Fibroblast of skin of back (primary cell): ENCODE measurements at regions not wholly inside any gene's neighbourhood (a gene's known extent, or its start where the extent isn't known, plus 50 kb on each side); places are given as distances from the start of the nearest gene placed in this dataset.
"Not testable (repeated sequence)": the region's sequence is repeated elsewhere in the genome, so short reads cannot be mapped to it uniquely, and the experiment has no call there.

ENCODE experiments used
- DNase-seq: peaks from one replicate; pipeline ENCODE4 v3.0.0-alpha.2; 2013

DNA sequence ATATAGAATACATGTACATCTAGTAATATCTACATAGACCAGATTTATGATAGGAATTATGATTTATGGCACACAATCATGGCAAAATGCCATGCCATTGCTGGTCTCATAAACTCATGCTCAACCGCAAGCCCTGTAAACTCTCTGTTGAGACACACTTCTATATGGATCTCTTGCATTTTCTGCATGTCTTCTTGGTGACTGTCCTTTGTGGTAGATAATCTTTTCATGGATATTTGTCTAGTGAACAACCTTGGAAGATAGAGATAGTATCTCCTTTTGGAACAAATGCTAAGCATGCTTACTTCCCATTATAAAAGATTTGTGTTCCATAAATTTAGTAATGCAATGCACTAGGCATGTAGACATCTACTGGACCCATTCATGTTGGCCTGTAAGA lies 328.0 kb downstream of the NAF1 start:
- no peak for DNase-seq

DNA sequence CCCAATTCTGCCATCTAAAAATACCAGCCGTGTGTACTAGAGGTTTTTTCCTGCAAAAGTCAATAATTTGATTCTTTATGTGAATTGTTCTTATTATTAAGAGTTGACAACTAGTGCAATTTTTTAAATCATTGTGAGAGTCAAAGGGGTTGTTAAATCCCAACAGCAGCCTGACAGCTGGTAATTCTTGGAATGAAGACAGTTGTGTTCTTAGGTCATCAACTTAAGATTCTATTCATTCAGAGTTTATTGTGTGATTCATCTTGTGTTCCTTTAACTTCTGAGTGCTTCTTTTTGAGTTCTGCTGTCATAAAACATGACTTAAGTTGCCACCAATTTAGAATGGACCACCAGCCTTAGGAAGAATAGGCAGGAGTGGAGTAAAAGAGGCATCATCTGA lies 329.0 kb downstream of the NAF1 start:
- no peak for DNase-seq

DNA sequence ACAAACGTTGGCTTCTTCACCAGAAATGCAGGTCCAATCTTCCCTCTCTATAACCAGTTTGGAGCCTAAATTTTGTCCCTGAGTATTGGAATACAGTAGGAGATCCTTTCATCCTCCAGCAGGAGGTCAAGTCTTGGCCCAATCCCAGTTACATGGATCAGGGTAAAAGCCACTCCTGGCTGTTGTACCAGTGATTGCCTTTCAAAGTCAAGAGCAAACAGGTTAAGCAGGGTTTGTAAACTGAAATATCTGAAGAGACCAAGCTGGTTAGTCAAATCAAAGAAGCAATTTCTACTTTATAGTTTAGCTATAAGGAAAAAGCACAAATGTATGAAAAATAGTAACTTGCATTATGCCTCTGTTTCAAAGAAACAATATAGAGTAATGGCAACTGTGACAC lies 329.4 kb downstream of the NAF1 start:
- DNase-seq: no peak

DNA sequence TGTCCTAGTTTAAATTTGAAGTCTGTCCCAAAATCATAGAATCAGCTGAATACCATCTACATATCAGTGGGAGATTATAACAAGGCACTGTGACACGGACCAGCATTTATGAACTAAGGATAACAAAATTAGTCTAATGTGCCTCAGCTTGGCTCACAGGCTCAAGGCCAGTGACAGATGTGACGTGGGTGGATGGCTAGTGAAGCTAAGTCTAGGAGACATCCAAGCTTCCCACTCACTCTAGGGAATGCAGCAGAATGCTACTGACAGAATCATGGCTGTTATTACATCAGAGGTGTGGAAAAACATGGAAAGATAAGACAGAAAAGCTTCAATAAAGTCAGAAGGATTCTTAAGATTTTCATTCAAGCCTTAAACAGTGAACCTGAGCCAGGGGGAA lies 329.9 kb downstream of the NAF1 start:
- no peak for DNase-seq

DNA sequence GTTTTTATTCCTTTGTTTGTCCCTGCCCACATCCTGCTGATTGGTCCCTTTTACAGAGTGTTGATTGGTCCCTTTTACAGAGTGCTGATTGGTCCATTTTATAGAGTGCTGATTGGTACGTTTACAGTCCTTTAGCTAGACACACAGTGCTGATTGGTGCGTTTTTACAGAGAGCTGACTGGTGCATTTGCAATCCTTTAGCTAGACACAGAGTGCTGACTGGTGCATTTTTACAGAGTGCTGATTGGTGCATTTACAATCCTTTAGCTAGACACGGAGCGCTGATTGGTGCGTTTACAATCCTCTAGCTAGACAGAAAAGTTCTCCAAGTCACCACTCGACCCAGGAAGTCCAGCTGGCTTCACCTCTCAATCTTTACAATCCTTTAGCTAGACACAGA lies 330.4 kb downstream of the NAF1 start:
- not testable (repeated sequence) for DNase-seq

DNA sequence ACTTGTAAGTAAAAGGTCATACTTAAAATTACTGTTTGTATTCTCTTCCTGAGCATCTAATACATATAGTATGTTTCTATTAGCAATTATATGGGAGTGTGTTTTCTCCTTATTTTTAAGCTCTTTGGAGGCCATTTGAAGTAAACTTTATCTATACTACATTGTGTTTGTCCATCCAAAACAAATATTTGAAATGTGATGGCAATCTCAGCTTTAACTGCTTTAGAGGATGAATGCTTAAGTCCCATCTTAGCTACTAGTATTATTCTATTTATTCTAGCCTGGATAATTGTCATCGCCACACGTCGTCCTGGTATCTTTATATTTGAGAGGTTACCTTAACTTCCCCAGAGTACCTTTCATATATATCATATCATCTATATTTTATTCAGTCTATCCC lies 335.8 kb downstream of the NAF1 start:
- DNase-seq: no peak

DNA sequence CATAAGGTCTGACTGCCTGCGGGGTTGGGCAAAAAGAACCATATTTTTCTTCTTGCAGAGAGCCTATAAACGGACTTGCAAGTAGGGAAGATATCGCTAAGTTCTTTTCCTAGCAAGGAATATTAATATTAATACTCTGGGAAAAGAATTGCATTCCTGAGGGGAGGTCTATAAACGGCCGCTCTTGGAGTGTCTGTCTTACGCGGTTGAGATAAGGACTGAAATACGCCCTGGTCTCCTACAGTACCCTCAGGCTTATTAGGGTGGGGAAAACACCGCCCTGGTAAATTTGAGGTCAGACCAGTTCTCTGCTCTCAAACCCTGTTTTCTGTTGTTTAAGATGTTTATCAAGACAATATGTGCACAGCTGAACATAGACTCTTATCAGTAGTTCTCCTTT lies 349.3 kb downstream of the NAF1 start:
- not testable (repeated sequence) for DNase-seq

DNA sequence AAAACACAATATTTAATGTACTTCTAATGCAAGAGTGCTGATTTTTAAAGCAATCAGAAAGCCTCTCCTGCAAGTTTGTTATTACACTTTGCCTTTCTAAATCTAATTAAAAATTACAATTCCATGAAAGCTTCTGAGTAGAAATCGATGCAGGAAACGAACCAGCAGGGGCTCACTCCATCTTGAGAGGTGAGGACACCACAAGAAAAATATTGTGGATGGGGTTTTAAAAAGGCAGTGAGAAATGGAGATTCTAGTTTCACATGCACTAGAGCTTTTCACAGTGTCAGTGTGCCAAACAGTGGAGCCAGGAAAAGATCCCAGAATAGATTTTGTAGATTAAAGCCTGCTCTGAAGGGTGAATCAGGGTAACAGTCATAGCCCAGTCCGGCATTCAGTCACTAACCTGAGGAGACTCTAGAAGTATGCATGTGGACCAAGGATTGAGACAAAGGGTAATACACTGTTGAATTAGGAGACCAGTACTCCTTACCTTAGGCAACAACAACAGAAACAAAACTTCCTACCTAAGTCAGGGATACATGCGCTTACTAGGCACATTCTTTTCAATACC lies 362.3 kb downstream of the NAF1 start:
- DNase-seq: no peak

DNA sequence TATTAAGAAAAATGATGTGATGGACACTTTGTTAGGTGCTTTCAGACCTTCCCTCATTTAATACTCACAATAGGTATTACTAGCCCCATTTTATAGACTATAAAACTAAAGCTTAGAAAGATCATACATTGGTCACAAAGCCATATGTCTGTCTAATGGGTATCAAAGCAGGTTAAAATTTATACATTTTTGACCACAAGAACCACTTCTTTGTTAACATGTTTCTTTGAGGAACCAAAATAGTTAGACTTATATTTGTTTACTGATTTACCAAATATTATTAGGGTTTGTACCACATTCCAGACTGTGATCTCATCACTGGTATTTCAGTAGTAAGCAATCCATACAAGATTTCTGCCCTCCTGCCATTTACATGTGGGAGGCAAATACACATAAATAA lies 363.3 kb downstream of the NAF1 start:
- DNase-seq: no peak

DNA sequence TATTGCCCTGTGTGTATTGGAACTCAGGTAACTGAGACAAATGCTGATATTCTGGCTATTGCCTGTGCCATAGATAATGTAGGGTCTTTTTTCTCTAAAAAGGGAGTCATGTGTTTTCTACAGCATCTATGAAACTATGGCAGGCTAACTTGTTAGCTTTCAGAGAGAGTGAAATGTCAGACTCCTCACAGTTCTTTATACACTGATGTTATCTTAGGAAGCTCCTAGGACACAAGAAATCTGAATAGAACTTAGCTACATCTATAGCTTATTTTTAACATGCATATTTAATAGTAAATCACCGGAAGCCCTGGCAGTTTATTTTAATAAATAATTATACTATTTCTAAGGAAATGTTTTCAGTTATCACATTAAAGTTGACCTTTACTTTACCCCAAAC lies 369.6 kb downstream of the NAF1 start:
- no peak for DNase-seq

DNA sequence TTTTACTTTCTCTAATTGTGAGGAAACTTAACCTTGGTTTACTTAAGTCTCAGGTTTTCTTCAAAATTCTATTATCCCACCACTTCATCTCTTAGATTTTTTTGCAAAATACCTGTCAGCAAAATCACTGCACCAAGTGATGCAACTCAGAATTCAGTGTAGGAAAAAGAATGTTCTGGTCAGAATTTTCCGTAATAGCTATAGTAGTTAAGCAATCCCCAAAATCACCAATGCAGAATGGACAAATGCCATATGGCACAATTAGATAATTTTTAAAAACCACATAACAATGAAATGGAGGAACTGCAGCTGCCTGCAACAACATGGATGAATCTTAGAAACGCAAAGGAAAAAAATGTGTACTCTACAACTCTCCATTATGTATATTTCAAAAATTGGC lies 373.1 kb downstream of the NAF1 start:
- DNase-seq: no peak

DNA sequence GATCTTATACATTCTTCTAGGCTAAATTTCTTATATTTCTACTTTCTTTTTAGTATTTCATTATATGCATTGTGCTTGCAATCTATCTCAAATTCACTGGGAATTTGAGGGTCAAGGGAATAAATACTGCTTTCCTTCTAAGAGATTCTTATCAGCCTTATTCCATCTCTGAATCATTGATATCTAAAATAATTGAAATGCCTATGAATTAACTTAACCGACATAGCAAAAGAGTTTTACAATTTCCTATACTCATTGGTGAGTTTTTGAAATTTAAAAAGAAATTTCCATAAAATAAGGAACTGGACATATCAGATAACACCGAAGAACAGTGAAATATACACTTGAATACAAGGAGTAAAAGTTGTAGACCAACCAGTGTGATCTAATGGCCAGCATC lies 373.7 kb downstream of the NAF1 start:
- no peak for DNase-seq

DNA sequence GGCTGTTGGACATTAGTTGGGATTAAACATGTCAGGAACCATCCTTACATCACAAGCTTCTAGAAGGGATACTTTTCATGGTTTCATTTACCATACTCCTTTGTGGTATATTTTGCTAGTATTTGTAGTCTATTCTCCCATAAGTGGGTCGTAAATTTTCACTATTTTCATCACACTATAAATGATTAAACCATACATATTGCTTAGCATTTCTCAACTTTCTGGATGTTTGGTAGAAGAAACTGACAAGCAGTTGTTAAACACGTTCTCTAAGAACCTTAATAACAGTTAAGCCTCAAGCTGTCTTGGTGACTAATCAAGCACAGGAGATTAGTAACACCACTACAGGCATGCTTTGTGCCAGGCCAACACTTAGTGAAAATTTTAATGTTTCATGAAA lies 375.5 kb downstream of the NAF1 start:
- peak; percentile 1 for DNase-seq

DNA sequence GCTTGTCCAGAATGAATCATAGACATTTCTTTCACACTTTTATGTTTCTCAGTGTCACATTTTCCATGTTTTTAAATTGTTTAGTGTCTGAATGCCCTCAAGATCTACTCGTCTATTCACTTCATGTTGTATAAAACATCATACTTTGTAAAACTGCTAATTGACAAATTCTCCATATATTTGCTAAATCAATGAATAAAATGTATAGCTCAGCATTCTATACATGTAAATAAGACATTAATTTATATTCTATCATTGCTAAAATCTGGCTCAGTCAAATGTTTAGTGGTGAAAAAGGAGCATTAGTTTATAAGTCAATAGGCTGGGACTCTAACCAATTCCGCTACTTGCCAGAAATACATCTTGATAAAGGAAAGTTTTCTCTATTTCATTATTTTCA lies 379.6 kb downstream of the NAF1 start:
- DNase-seq: no peak

DNA sequence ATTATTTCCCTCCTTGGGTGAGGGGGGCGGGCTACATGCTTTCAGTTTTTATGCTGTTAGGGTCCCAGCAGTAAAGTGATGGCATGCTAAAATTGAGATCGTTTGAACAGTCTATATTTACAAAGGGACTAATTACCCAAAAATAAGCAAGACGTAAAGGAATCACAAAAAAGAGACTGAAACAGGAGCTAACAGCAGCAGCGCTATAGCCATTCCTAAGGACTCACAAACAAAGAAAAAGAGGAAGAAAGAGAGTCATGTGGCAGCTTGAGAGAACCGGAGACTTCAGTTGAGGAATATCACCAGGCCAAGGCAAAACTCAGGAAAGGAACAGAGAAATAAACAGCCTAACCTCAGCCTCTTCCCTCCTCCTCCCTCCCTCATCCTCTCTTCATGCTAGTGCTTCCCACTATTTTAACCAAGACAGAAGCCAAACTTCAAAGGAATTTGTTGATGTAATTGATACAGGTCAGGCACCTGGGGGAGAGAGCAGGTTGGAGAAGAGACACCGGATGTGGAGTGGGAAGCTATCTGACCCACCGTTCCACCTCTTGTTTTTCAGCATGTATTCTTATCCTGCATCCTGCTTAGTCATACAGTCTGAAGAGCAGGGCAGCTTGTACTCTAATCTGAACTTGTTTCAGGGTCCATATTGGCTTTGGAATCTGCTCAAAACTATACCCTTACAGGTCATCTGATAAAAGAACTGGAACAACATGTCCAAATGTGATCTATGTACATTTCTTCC lies 383.7 kb downstream of the NAF1 start:
- no peak for DNase-seq

DNA sequence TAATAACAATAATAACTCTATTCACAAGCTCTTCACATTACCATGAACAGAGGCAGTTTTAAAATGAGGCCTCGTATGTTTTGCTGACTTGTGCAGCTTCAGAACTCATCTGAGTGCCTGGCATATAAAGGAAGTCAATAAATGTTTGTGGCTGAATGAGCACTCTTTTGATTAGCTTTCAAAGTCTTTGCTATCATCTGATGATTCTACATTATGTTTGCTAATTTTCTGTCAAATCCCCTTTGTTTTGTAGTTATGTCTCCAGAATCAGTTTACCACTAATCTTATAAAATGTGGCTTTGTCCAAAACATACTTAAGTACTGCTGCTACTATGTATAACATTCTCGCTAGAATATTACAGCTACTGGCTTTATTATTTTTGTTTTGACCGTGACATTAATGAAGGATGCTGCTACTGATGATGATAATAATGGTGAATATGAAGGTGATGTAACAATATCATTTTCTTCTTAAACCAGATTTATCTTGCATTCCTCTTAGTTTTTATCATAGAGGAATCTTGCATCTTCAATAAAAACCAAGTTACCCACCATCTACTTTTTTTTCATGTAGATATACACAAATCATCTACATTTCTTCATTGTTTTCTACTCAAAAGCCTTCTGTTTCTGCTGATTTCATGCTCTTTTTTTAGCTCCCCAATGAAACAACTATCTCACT lies 384.5 kb downstream of the NAF1 start:
- DNase-seq: no peak

DNA sequence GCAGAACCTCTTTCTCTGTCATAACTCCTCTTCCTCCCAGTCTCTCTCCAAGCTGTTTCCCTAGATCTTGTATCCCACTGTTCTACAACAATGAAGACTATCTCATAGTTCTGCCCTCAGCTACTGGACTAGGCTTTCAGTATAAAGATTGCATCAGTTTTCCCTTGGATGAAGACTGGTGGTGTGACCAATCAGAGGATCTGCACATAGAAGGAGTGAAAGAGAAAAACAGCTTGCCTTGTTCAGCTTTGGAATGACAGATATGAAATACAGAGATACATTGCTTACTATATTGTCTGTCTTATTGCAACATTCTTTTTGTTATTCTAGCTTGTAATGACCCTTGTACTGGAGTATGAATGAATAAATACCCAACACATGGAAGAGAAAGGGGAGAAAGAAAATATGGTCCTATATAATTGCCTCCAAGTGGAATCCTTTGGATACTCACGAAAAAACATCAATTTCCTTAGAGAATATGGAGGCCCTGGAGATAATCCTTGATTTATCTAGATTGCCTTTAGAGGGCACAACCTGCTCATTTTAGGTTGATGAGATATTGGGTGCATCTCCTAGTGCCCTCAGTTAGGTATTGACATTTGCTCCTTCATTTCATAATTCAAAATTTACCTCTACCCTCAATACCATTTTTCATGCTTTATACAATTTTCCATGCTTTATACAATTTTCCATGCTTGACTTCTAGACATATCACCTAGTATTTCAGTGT lies 395.8 kb downstream of the NAF1 start:
- DNase-seq: peak; percentile 14

DNA sequence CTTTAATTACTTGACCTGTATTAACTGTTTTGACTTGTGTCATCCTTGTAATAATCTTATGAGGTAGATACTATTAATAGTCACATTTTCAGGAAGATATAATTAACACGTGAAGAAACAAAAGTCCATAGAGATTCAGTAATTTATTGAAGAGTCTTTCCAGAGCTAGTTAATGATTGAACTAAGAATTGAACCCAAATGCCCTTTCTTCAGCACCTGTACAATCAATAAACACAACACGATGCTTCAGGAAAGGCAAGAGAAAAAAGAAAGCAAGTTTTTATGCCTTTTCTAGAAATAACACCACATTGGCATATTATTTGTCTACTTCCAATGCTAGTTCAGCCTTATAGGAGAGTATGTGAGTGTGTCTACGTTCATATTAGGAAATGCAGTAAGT lies 399.6 kb downstream of the NAF1 start:
- DNase-seq: no peak

DNA sequence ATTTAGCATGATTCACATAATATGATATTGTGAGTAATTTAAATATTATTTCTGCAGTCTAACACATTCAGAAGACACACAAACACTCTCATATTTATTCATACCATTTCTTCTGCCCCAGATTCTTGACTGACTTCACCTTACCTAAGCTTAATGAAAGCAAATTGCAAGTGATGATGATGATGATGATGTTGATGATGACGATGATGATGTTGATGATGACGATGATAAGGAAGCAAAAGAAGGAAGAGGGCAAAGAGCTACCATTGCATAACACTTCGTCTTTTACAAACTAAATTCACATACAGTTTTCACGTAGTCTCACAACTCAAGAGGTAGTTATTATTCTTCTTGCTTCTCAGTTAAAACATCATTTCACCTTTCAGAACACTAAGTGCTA lies 404.7 kb downstream of the NAF1 start:
- DNase-seq: no peak

DNA sequence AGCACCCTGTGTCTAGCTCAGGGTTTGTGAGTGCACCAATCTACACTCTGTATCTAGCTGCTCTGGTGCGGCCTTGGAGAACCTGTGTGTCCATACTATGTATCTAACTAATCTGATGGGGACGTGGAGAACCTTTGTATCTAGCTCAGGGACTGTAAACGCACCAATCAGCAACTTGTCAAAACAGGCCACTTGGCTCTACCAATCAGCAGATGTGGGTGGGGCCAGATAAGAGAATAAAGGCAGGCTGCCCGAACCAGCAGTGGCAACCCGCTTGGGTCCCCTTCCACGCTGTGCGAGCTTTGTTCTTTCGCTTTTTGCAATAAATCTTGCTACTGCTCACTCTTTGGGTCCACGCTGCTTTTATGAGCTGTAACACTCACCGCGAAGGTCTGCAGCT lies 426.5 kb downstream of the NAF1 start:
- not testable (repeated sequence) for DNase-seq

DNA sequence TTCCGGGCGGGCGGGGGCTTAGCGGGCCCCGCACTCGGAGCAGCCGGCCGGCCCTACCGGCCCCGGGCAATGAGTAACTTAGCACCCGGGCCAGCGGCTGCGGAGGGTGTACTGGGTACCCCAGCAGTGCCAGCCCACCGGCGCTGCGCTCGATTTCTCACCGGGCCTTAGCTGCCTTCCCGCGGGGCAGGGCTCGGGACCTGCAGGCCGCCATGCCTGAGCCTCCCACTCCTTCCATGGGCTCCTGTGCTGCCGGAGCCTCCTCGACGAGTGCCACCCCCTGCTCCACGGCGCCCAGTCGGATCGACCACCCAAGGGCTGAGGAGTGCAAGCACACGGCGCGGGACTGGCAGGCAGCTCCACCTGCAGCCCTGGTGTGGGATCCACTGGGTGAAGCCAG lies 427.1 kb downstream of the NAF1 start:
- not testable (repeated sequence) for DNase-seq

DNA sequence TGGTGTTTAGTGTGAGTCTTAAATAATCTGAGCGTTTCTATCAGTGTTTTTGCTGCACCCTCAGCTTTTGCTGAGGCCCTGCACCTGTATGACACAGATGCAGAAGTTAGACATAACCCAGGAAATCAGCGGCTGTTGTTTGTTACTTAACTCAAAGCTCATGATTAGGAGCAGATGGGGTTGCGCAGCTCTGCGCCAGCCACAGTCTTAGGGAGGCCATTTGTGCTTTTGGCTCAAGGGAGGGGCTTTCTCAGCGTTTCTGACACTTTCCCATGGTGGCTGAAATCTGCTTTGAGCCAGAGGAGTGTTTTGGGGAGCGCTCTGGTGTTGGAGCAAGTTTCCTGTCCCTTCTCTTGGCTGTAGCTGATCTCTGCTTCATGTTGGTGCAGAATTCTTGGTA lies 433.8 kb downstream of the NAF1 start:
- DNase-seq: no peak

DNA sequence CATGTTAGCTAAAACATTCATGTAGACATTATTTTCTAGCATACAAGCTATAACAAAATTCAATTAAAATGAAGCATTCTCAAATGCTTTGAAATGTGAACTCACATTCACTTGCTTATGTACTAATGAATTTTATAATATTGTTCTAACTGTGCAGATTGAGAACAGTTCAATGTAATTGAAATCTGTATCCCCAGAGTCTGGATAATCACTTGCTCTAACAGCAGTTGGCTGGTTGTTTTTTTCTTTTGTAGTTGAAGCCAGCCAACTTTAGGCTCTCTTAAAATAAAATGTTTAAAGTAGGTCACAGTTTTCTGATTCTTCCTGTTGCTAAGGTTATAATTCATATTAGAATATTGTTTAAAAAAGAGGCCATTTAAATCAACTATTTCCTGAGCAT lies 438.9 kb downstream of the NAF1 start:
- DNase-seq: no peak

DNA sequence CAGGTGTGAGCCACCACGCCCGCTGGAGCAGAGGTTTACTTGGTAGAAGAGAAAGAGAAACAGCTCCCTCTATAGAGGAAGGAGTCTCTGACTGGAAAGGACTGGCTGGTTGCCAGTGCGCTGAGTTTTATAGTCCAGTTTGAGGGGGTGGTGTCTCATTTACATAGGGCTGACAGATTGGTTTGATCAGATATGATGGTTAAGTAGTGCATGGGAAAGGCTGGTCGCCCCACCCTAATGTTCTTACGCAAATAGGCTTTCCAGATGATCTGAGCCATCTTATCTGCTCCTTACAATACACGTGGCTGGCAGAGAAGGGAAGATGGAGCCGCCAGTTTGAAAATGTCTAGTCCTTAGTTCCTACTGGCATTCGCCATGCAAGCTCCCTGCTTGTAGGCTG lies 439.5 kb downstream of the NAF1 start:
- no peak for DNase-seq
